ENCODE measurements at regions not wholly inside any gene's neighbourhood (a gene's known extent, or its start where the extent isn't known, plus 50 kb on each side); places are given as distances from the start of the nearest gene placed in this dataset.
"Not testable (repeated sequence)": the region's sequence is repeated elsewhere in the genome, so short reads cannot be mapped to it uniquely, and the experiment has no call there.

- DNase-seq: not testable (repeated sequence)
These were observed 50.8 kb downstream of the PPIAL4G start for GRCh38 chr1:148432318-148432717.

GRCh38 chr1:148429856-148430255 is 53.2 kb downstream of the PPIAL4G start:
- not testable (repeated sequence) for DNase-seq

GRCh38 chr1:148426940-148427611 is 56.0 kb downstream of the PPIAL4G start:
- DNase-seq: peak; percentile 71

- not testable (repeated sequence) for DNase-seq
These were observed 56.7 kb downstream of the PPIAL4G start for GRCh38 chr1:148426385-148426784.

- DNase-seq: not testable (repeated sequence)
These were observed 58.7 kb downstream of the PPIAL4G start for GRCh38 chr1:148424143-148425003.

GRCh38 chr1:148422921-148423320 is 60.2 kb downstream of the PPIAL4G start:
- DNase-seq: not testable (repeated sequence)

GRCh38 chr1:148417241-148417640 is 65.9 kb downstream of the PPIAL4G start:
- not testable (repeated sequence) for DNase-seq

GRCh38 chr1:148413385-148413784 is 69.7 kb downstream of the PPIAL4G start:
- DNase-seq: not testable (repeated sequence)

- DNase-seq: not testable (repeated sequence)
These were observed 78.1 kb downstream of the PPIAL4G start for GRCh38 chr1:148404786-148405568.

GRCh38 chr1:148403925-148404324 is 79.2 kb downstream of the PPIAL4G start:
- DNase-seq: not testable (repeated sequence)

GRCh38 chr1:148403085-148403456 is 80.0 kb downstream of the PPIAL4G start:
- DNase-seq: not testable (repeated sequence)

- peak; percentile 90 for DNase-seq
These were observed 80.7 kb downstream of the PPIAL4G start for GRCh38 chr1:148402152-148403084.

- DNase-seq: not testable (repeated sequence)
These were observed 85.6 kb downstream of the PPIAL4G start for GRCh38 chr1:148397516-148397915.

GRCh38 chr1:148392505-148392904 is 90.6 kb downstream of the PPIAL4G start:
- not testable (repeated sequence) for DNase-seq

- DNase-seq: not testable (repeated sequence)
These were observed 91.8 kb downstream of the PPIAL4G start for GRCh38 chr1:148391323-148391722.

- no peak for DNase-seq
These were observed 94.1 kb downstream of the PPIAL4G start for GRCh38 chr1:148389027-148389339.

GRCh38 chr1:148388260-148389026 is 94.7 kb downstream of the PPIAL4G start:
- peak; percentile 91 for DNase-seq

GRCh38 chr1:148387949-148388259 is 95.2 kb downstream of the PPIAL4G start:
- DNase-seq: peak; percentile 65

GRCh38 chr1:148387122-148387948 is 95.8 kb downstream of the PPIAL4G start:
- not testable (repeated sequence) for DNase-seq

- no peak for DNase-seq
These were observed 96.5 kb downstream of the PPIAL4G start for GRCh38 chr1:148386617-148387016.

- not testable (repeated sequence) for DNase-seq
These were observed 97.1 kb downstream of the PPIAL4G start for GRCh38 chr1:148386031-148386398.
